B cell (primary cell): ENCODE measurements at regions not wholly inside any gene's neighbourhood (a gene's known extent, or its start where the extent isn't known, plus 50 kb on each side); places are given as distances from the start of the nearest gene placed in this dataset.

Source experiments
- CTCF ChIP-seq: fragments of 200-600 bp; IDR thresholded peaks from one replicate; pipeline ENCODE4 v1.8.0; 2022; ENCODE audit warnings: antibody characterized with exemption, mild to moderate bottlenecking
- EZH2 ChIP-seq: IDR thresholded peaks from 2 replicates; pipeline ENCODE4 v1.6.1; 2012; ENCODE audit warnings: borderline replicate concordance, low read depth, mild to moderate bottlenecking, moderate library complexity, low read length; ENCODE audit not compliant: insufficient read depth, poor library complexity, severe bottlenecking

GRCh38 chr3:20608054-20608738, 422.2 kb upstream of the SGO1 start:
- TF ChIP-seq CTCF = no peak
- no peak for TF ChIP-seq EZH2
